SK-N-MC (cell line): ENCODE measurements at regions not wholly inside any gene's neighbourhood (a gene's known extent, or its start where the extent isn't known, plus 50 kb on each side); places are given as distances from the start of the nearest gene placed in this dataset.

ENCODE experiments used
- EZH2 ChIP-seq: fragments of 200-600 bp; sonication (generic); IDR thresholded peaks from one replicate; pipeline ENCODE4 v1.6.1; 2017; ENCODE audit warnings: antibody characterized with exemption
- POLR2AphosphoS5 ChIP-seq: IDR thresholded peaks from 2 replicates; pipeline ENCODE4 v1.6.1; 2012; ENCODE audit warnings: mild to moderate bottlenecking, low read depth, low read length, borderline replicate concordance

GRCh38 chr18:38284972-38285371 lies 719.4 kb upstream of the CELF4 start:
- no peak for TF ChIP-seq EZH2
- no peak for TF ChIP-seq POLR2AphosphoS5
